GM21367 (cell line): ENCODE measurements at regions not wholly inside any gene's neighbourhood (a gene's known extent, or its start where the extent isn't known, plus 50 kb on each side); places are given as distances from the start of the nearest gene placed in this dataset.

Experiments
- ATAC-seq: cut with Tn5 transposase; IDR thresholded peaks from one replicate; pipeline ENCODE4 v1.9.1; 2021; ENCODE audit not compliant: unreplicated experiment

- no peak for ATAC-seq
These were observed 239.0 kb downstream of the EIPR1 start for GRCh38 chr2:3138621-3139020.

- ATAC-seq, result no peak
These were observed 239.8 kb downstream of the EIPR1 start for GRCh38 chr2:3137651-3138300.

GRCh38 chr2:3135676-3136075 lies 241.9 kb downstream of the EIPR1 start:
- ATAC-seq, result no peak

GRCh38 chr2:3134026-3134571 lies 243.5 kb downstream of the EIPR1 start:
- ATAC-seq, result no peak

- ATAC-seq, result no peak
These were observed 244.7 kb downstream of the EIPR1 start for GRCh38 chr2:3132966-3133365.

- no peak for ATAC-seq
These were observed 245.2 kb downstream of the EIPR1 start for GRCh38 chr2:3132466-3132865.

GRCh38 chr2:3131636-3132326 lies 245.8 kb downstream of the EIPR1 start:
- no peak for ATAC-seq

- ATAC-seq, result no peak
These were observed 246.6 kb downstream of the EIPR1 start for GRCh38 chr2:3130889-3131635.

GRCh38 chr2:3130444-3130843 lies 247.2 kb downstream of the EIPR1 start:
- no peak for ATAC-seq

- ATAC-seq, result no peak
These were observed 247.8 kb downstream of the EIPR1 start for GRCh38 chr2:3129867-3130266.

GRCh38 chr2:3128786-3129185 lies 248.8 kb downstream of the EIPR1 start:
- ATAC-seq, result no peak

- ATAC-seq, result no peak
These were observed 249.9 kb downstream of the EIPR1 start for GRCh38 chr2:3127710-3128109.

- ATAC-seq, result no peak
These were observed 250.6 kb downstream of the EIPR1 start for GRCh38 chr2:3126911-3127621.

- no peak for ATAC-seq
These were observed 251.3 kb downstream of the EIPR1 start for GRCh38 chr2:3126171-3126910.

GRCh38 chr2:3125761-3126130 lies 251.9 kb downstream of the EIPR1 start:
- ATAC-seq, result no peak

GRCh38 chr2:3125001-3125760 lies 252.4 kb downstream of the EIPR1 start:
- ATAC-seq, result no peak

- ATAC-seq, result no peak
These were observed 255.1 kb downstream of the EIPR1 start for GRCh38 chr2:3122525-3122924.

- ATAC-seq, result no peak
These were observed 256.0 kb downstream of the EIPR1 start for GRCh38 chr2:3121601-3122000.

- no peak for ATAC-seq
These were observed 259.9 kb downstream of the EIPR1 start for GRCh38 chr2:3117650-3118216.
